HCT116 (cell line): ENCODE measurements at regions not wholly inside any gene's neighbourhood (a gene's known extent, or its start where the extent isn't known, plus 50 kb on each side); places are given as distances from the start of the nearest gene placed in this dataset.

Source experiments
- ATAC-seq: fragments of 200-7000 bp; cut with Tn5 transposase; 2 replicates; pipeline ENCODE4 v1.9.1; 2020; ENCODE audit warnings: mild to moderate bottlenecking, moderate library complexity
- BruUV-seq: library from RNA; stranded (reverse); fragments of 400-500 nt; replicated peaks from 2 replicates; lab custom pipeline; 2021; lab: Mats Ljungman, UMichigan
- CTCF ChIA-PET: fragments of 300-600 bp; sonication (Branson Sonifier 250); formaldehyde crosslinking; loops from one replicate; lab custom pipeline; 2021; ENCODE audit warnings: antibody characterized with exemption; lab: Charles Lee
- POLR2A ChIA-PET: fragments of 300-600, 350-600 bp; sonication (Branson Sonifier 250); formaldehyde crosslinking; loops from one replicate; lab custom pipeline; 2021; ENCODE audit warnings: antibody characterized with exemption; lab: Charles Lee
- RAD21 ChIA-PET, 2 experiments: fragments of 300-600 bp; sonication (Branson Sonifier 250); formaldehyde crosslinking; loops; one replicate each; lab custom pipeline; 2023; ENCODE audit warnings: low total read pairs in 2 of 2; ENCODE audit not compliant: uncharacterized antibody in 2 of 2, unreplicated experiment in 2 of 2, low non-redundant PET in 1 of 2; lab: Charles Lee
- DNase-seq: peaks from one replicate; pipeline ENCODE4 v3.0.0-alpha.2; 2010; ENCODE audit warnings: low read depth, low spot score
- H2AFZ ChIP-seq: fragments of 200-600 bp; shearing (Covaris generic), sonication (generic); 2 replicates; pipeline ENCODE4 v1.6.1; 2017; ENCODE audit warnings: low read depth, mixed run types, mixed read lengths, antibody characterized with exemption, low read length; ENCODE audit not compliant: poor library complexity, severe bottlenecking
- H3K27ac ChIP-seq: 2 replicates; pipeline ENCODE4 v1.5.1; 2012; ENCODE audit warnings: low read depth, low read length
- H3K27me3 ChIP-seq: fragments of 200-600 bp; sonication (generic); 2 replicates; pipeline ENCODE4 v1.6.1; 2016; ENCODE audit warnings: mixed run types, low read length, mixed read lengths; ENCODE audit not compliant: insufficient read depth
- H3K36me3 ChIP-seq, 2 experiments: fragments of 200-500 bp in 1 of 2; fragments of 200-600 bp in 1 of 2; sonication (Bioruptor generic) in 1 of 2; sonication (generic) in 1 of 2; 2 replicates each; pipeline versions ENCODE4 v1.5.1 to v1.6.1; 2014 to 2016; ENCODE audit warnings: low read length in 2 of 2, inconsistent platforms in 1 of 2, mixed read lengths in 1 of 2, mixed run types in 1 of 2; ENCODE audit not compliant: insufficient read depth in 2 of 2, control insufficient read depth in 1 of 2
- H3K4me1 ChIP-seq, 2 experiments: fragments of 200-600 bp in 1 of 2; sonication (generic) in 1 of 2; 2 replicates each; pipeline versions ENCODE4 v1.5.1 to v1.6.1; 2012 to 2017; ENCODE audit warnings: low read length in 2 of 2, inconsistent platforms in 1 of 2, mild to moderate bottlenecking in 1 of 2, mixed read lengths in 1 of 2, mixed run types in 1 of 2, moderate library complexity in 1 of 2; ENCODE audit not compliant: insufficient read depth in 2 of 2, control insufficient read depth in 1 of 2
- H3K4me2 ChIP-seq: fragments of 200-600 bp; sonication (generic); 2 replicates; pipeline ENCODE4 v1.6.1; 2017; ENCODE audit warnings: mixed run types, low read length, mixed read lengths
- H3K4me3 ChIP-seq, 2 experiments: fragments of 200-600 bp in 1 of 2; sonication (generic) in 1 of 2; replicated peaks in 1 of 2; 2 replicates each; pipeline ENCODE4 v1.5.1; 2011 to 2016; ENCODE audit warnings: low read length in 2 of 2, control low read depth in 1 of 2, low read depth in 1 of 2, mild to moderate bottlenecking in 1 of 2, mixed read lengths in 1 of 2, mixed run types in 1 of 2
- H3K79me2 ChIP-seq: fragments of 200-600 bp; sonication (generic); 2 replicates; pipeline ENCODE4 v1.6.1; 2017; ENCODE audit warnings: mild to moderate bottlenecking, mixed run types, low read length, moderate library complexity, mixed read lengths; ENCODE audit not compliant: insufficient read depth
- H3K9ac ChIP-seq: fragments of 200-600 bp; sonication (generic); 2 replicates; pipeline ENCODE4 v1.6.1; 2016; ENCODE audit warnings: low read length, mixed read lengths
- H3K9me2 ChIP-seq: fragments of 200-600 bp; sonication (generic), shearing (Covaris generic); 2 replicates; pipeline ENCODE4 v1.6.1; 2017; ENCODE audit warnings: mixed run types, mild to moderate bottlenecking, moderate library complexity; ENCODE audit not compliant: insufficient read depth
- H3K9me3 ChIP-seq, 2 experiments: fragments of 200-500 bp in 1 of 2; fragments of 200-600 bp in 1 of 2; sonication (Bioruptor generic) in 1 of 2; sonication (generic) in 1 of 2; 2 replicates each; pipeline ENCODE4 v1.6.1; 2014 to 2017; ENCODE audit warnings: low read length in 2 of 2, mixed read lengths in 2 of 2, inconsistent platforms in 1 of 2, low read depth in 1 of 2, mild to moderate bottlenecking in 1 of 2, mixed run types in 1 of 2, moderate library complexity in 1 of 2; ENCODE audit not compliant: control insufficient read depth in 1 of 2, insufficient read depth in 1 of 2
- H4K20me1 ChIP-seq: fragments of 200-600 bp; sonication (generic), shearing (Covaris generic); 2 replicates; pipeline ENCODE4 v1.6.1; 2017; ENCODE audit warnings: mixed run types, mild to moderate bottlenecking, moderate library complexity; ENCODE audit not compliant: insufficient read depth
- CBX3 ChIP-seq: IDR thresholded peaks from 2 replicates; pipeline ENCODE4 v1.6.1; 2012; ENCODE audit warnings: low read depth
- EGR1 ChIP-seq: IDR thresholded peaks from 2 replicates; pipeline ENCODE4 v1.6.1; 2012; ENCODE audit warnings: low read depth
- ELF1 ChIP-seq: IDR thresholded peaks from 2 replicates; pipeline ENCODE4 v1.6.1; 2012; ENCODE audit warnings: low read depth, borderline replicate concordance
- EZH2 ChIP-seq: fragments of 200-600 bp; sonication (generic); IDR thresholded peaks from 2 replicates; pipeline ENCODE4 v1.6.1; 2017; ENCODE audit warnings: antibody characterized with exemption, mixed run types
- EZH2phosphoT487 ChIP-seq: fragments of 200-600 bp; IDR thresholded peaks from 2 replicates; pipeline ENCODE4 v1.6.1; 2018; ENCODE audit warnings: antibody characterized with exemption, borderline replicate concordance
- JUND ChIP-seq: IDR thresholded peaks from 2 replicates; pipeline ENCODE4 v1.6.1; 2012
- POLR2AphosphoS5 ChIP-seq: IDR thresholded peaks from 2 replicates; pipeline ENCODE4 v1.6.1; 2011; ENCODE audit warnings: mild to moderate bottlenecking, low read depth, low read length, moderate library complexity
- RAD21 ChIP-seq: IDR thresholded peaks from 2 replicates; pipeline ENCODE4 v1.6.1; 2012; ENCODE audit warnings: low read depth, mild to moderate bottlenecking
- SIN3A ChIP-seq: IDR thresholded peaks from 2 replicates; pipeline ENCODE4 v1.6.1; 2012; ENCODE audit warnings: low read depth
- SP1 ChIP-seq: IDR thresholded peaks from 2 replicates; pipeline ENCODE4 v1.6.1; 2012; ENCODE audit warnings: low read depth
- SRF ChIP-seq: IDR thresholded peaks from 2 replicates; pipeline ENCODE4 v1.6.1; 2012; ENCODE audit warnings: low read depth
- TCF7L2 ChIP-seq: IDR thresholded peaks from 2 replicates; pipeline ENCODE4 v1.7.0; 2011; ENCODE audit warnings: borderline replicate concordance, inconsistent platforms; ENCODE audit not compliant: insufficient read depth, insufficient read length; ENCODE audit errors: extremely low read depth
- YY1 ChIP-seq: IDR thresholded peaks from 2 replicates; pipeline ENCODE4 v1.6.1; 2011; ENCODE audit warnings: low read length, low read depth, moderate library complexity, mild to moderate bottlenecking; ENCODE audit not compliant: insufficient replicate concordance; ENCODE audit errors: extremely low read depth
- ZBTB33 ChIP-seq: IDR thresholded peaks from 2 replicates; pipeline ENCODE4 v1.6.1; 2011; ENCODE audit warnings: mild to moderate bottlenecking, low read length, moderate library complexity; ENCODE audit not compliant: insufficient replicate concordance; ENCODE audit errors: extremely low read depth
- intact Hi-C: fragments of 100-400 bp; cut with micrococcal nuclease; formaldehyde crosslinking; loops from 2 replicates; pipeline ENCODE4 v1.10.0; 2022
- TF ChIP-seq, protein P1 (sequence below): IDR thresholded peaks from 2 replicates; pipeline ENCODE4 v1.6.1; 2012
- TF ChIP-seq, protein P2 (sequence below): IDR thresholded peaks from 2 replicates; pipeline ENCODE4 v1.6.1; 2012

- intact Hi-C loops: no loop called here
These were observed 205.6 kb downstream of the TUSC1 start for GRCh38 chr9:25472681-25473080.

GRCh38 chr9:25472085-25472607 is 206.1 kb downstream of the TUSC1 start:
- Histone ChIP-seq H3K36me3 (no peaks in the 10 kb centered on the region), H3K27ac (no peak overlapping the region), H3K9me3 (peaks cover 0 to 27% of the 10 kb centered on the region in 2 experiments; a peak in 2 of 4 replicates), H3K4me3 (no peak overlapping the region), H2AFZ (no peak overlapping the region), H3K4me1 (no peaks in the 10 kb centered on the region), H3K9ac (no peak overlapping the region), H4K20me1 (no peaks in the 10 kb centered on the region), H3K9me2 (no peaks in the 10 kb centered on the region), H3K27me3 (no peaks in the 10 kb centered on the region), H3K4me2 (no peak overlapping the region), H3K79me2 (no peaks in the 10 kb centered on the region)
- intact Hi-C loops: no loop called here
- POLR2A ChIA-PET: no interaction called here
- no TSS peak for BruUV-seq
- CTCF ChIA-PET: no interaction called here
- no peak for ATAC-seq
- RAD21 ChIA-PET: no interaction called here
- no peak for DNase-seq
- TF ChIP-seq ELF1 (no peak), EZH2 (no peak), JUND (no peak), SP1 (no peak), TCF7L2 (no peak), YY1 (no peak), EZH2phosphoT487 (no peak), CBX3 (no peak), EGR1 (no peak), SIN3A (no peak), POLR2AphosphoS5 (no peak), ZBTB33 (no peak), RAD21 (no peak), SRF (no peak)
- TF ChIP-seq, protein P1, sequence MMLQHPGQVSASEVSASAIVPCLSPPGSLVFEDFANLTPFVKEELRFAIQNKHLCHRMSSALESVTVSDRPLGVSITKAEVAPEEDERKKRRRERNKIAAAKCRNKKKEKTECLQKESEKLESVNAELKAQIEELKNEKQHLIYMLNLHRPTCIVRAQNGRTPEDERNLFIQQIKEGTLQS: no peak
- TF ChIP-seq, protein P2, sequence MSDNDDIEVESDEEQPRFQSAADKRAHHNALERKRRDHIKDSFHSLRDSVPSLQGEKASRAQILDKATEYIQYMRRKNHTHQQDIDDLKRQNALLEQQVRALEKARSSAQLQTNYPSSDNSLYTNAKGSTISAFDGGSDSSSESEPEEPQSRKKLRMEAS: no peak

More at GRCh38 chr9:25472681-25473080, 205.6 kb downstream of the TUSC1 start:
- Histone ChIP-seq H2AFZ (no peak overlapping the region), H3K4me3 (no peak overlapping the region)
- no peak for DNase-seq
- ATAC-seq: no peak
- no peak for TF ChIP-seq CBX3
- TF ChIP-seq ELF1: no peak
- TF ChIP-seq, all 23 proteins: peak for 0
- H3K79me2 ChIP-seq: no peaks in the 10 kb centered on the region
- ChIA-PET CTCF (no interaction called here), RAD21 (no interaction called here), POLR2A (no interaction called here)
- no peaks in the 10 kb centered on the region for H3K9me2 ChIP-seq
- no peaks in the 10 kb centered on the region for H3K4me1 ChIP-seq
- H4K20me1 ChIP-seq: no peaks in the 10 kb centered on the region
- H3K27me3 ChIP-seq: no peaks in the 10 kb centered on the region
- no peak overlapping the region for H3K9ac ChIP-seq
- BruUV-seq: no TSS peak
- H3K9me3 ChIP-seq: peaks cover 0 to 31% of the 10 kb centered on the region in 2 experiments; a peak in 2 of 4 replicates
- no peak overlapping the region for H3K4me2 ChIP-seq
- no peaks in the 10 kb centered on the region for H3K36me3 ChIP-seq
- H3K27ac ChIP-seq: no peak overlapping the region
